ENCODE measurements at regions not wholly inside any gene's neighbourhood (a gene's known extent, or its start where the extent isn't known, plus 50 kb on each side); places are given as distances from the start of the nearest gene placed in this dataset.

- H3K27ac ChIP-seq (ENCODE audit: low read depth in 1 of 2, low read length in 2 of 2) = no peak overlapping the region
- H3K4me3 ChIP-seq (ENCODE audit: low read depth in 1 of 3, low read length in 3 of 3) = no peak overlapping the region
- H3K27me3 ChIP-seq (ENCODE audit: control insufficient read depth in 4 of 4, insufficient read depth in 4 of 4, low read length in 3 of 4) = no peaks in the 10 kb centered on the region
- no peaks in the 10 kb centered on the region for H3K9me3 ChIP-seq (ENCODE audit: control insufficient read depth in 4 of 4, low read length in 3 of 4)
- H3K9ac ChIP-seq (ENCODE audit: low read depth in 1 of 2, low read length in 2 of 2) = no peak overlapping the region
- peaks cover 0 to 3% (median 0%) of the 10 kb centered on the region in 4 donors for H3K36me3 ChIP-seq (ENCODE audit: control insufficient read depth in 4 of 4, insufficient read depth in 3 of 4, low read depth in 1 of 4, low read length in 3 of 4)
- WGBS = 94% methylated on average over 1 of the region's 1 CpG
- no peak for DNase-seq (ENCODE audit: low spot score)
- TF ChIP-seq HNF4G (IDR thresholded peaks at IDR 0.05) = no peak
- no peak for TF ChIP-seq FOXA1 (IDR thresholded peaks at IDR 0.05)
- no peak for TF ChIP-seq YY1 (IDR thresholded peaks at IDR 0.05)
- TF ChIP-seq SP1 (IDR thresholded peaks at IDR 0.05) = no peak
- H3K4me1 ChIP-seq (ENCODE audit: control insufficient read depth in 4 of 4, insufficient read depth in 4 of 4, low read length in 3 of 4) = no peaks in the 10 kb centered on the region
These were observed 77.4 kb upstream of the BLID start for GRCh38 chr11:122193457-122193856.

- H3K36me3 ChIP-seq (ENCODE audit: control insufficient read depth in 4 of 4, insufficient read depth in 3 of 4, low read depth in 1 of 4, low read length in 3 of 4) = peaks cover 0 to 3% (median 0%) of the 10 kb centered on the region in 4 donors
- no peaks in the 10 kb centered on the region for H3K4me1 ChIP-seq (ENCODE audit: control insufficient read depth in 4 of 4, insufficient read depth in 4 of 4, low read length in 3 of 4)
- no peak for DNase-seq (ENCODE audit: low spot score)
- H3K9me3 ChIP-seq (ENCODE audit: control insufficient read depth in 4 of 4, low read length in 3 of 4) = no peaks in the 10 kb centered on the region
- 81% methylated on average over 3 of the region's 3 CpGs for WGBS
- no peaks in the 10 kb centered on the region for H3K27me3 ChIP-seq (ENCODE audit: control insufficient read depth in 4 of 4, insufficient read depth in 4 of 4, low read length in 3 of 4)
- no peak overlapping the region for H3K27ac ChIP-seq (ENCODE audit: low read depth in 1 of 2, low read length in 2 of 2)
- TF ChIP-seq ATF3 (IDR thresholded peaks at IDR 0.05) (no peak), ZBTB33 (IDR thresholded peaks at IDR 0.05) (no peak)
- no peak overlapping the region for H3K4me3 ChIP-seq (ENCODE audit: low read depth in 1 of 3, low read length in 3 of 3)
- no peak overlapping the region for H3K9ac ChIP-seq (ENCODE audit: low read depth in 1 of 2, low read length in 2 of 2)
These were observed 76.7 kb upstream of the BLID start for GRCh38 chr11:122192634-122193255.

- Histone ChIP-seq H3K27me3 (ENCODE audit: control insufficient read depth in 4 of 4, insufficient read depth in 4 of 4, low read length in 3 of 4) (no peaks in the 10 kb centered on the region), H3K9me3 (ENCODE audit: control insufficient read depth in 4 of 4, low read length in 3 of 4) (peaks cover 0 to 6% (median under 1%) of the 10 kb centered on the region in 4 donors), H3K36me3 (ENCODE audit: control insufficient read depth in 4 of 4, insufficient read depth in 3 of 4, low read depth in 1 of 4, low read length in 3 of 4) (peaks cover 0 to 3% (median 0%) of the 10 kb centered on the region in 4 donors), H3K4me3 (ENCODE audit: low read depth in 1 of 3, low read length in 3 of 3) (no peak overlapping the region), H3K9ac (ENCODE audit: low read depth in 1 of 2, low read length in 2 of 2) (no peak overlapping the region), H3K4me1 (ENCODE audit: control insufficient read depth in 4 of 4, insufficient read depth in 4 of 4, low read length in 3 of 4) (no peaks in the 10 kb centered on the region), H3K27ac (ENCODE audit: low read depth in 1 of 2, low read length in 2 of 2) (no peak overlapping the region)
- WGBS = 88% methylated on average over 2 of the region's 2 CpGs
- DNase-seq (ENCODE audit: low spot score) = no peak
- no peak for TF ChIP-seq GABPA (IDR thresholded peaks at IDR 0.05 in 1 of 2, conservative IDR thresholded peaks at IDR 0.05 in 1 of 2)
These were observed 74.8 kb upstream of the BLID start for GRCh38 chr11:122190768-122191167.

- DNase-seq (ENCODE audit: low spot score) = no peak
- peak in 1 of 2 donors; percentile 23 for TF ChIP-seq JUND (IDR thresholded peaks at IDR 0.05)
- TF ChIP-seq TAF1 (conservative IDR thresholded peaks at IDR 0.05) = no peak
- Histone ChIP-seq H3K27me3 (ENCODE audit: control insufficient read depth in 4 of 4, insufficient read depth in 4 of 4, low read length in 3 of 4) (no peaks in the 10 kb centered on the region), H3K4me1 (ENCODE audit: control insufficient read depth in 4 of 4, insufficient read depth in 4 of 4, low read length in 3 of 4) (no peaks in the 10 kb centered on the region), H3K4me3 (ENCODE audit: low read depth in 1 of 3, low read length in 3 of 3) (no peak overlapping the region), H3K27ac (ENCODE audit: low read depth in 1 of 2, low read length in 2 of 2) (no peak overlapping the region), H3K36me3 (ENCODE audit: control insufficient read depth in 4 of 4, insufficient read depth in 3 of 4, low read depth in 1 of 4, low read length in 3 of 4) (peaks cover 0 to 3% (median 0%) of the 10 kb centered on the region in 4 donors), H3K9ac (ENCODE audit: low read depth in 1 of 2, low read length in 2 of 2) (no peak overlapping the region), H3K9me3 (ENCODE audit: control insufficient read depth in 4 of 4, low read length in 3 of 4) (peaks cover 0 to 6% (median under 1%) of the 10 kb centered on the region in 4 donors)
- 85% methylated on average over 2 of the region's 2 CpGs for WGBS
These were observed 73.2 kb upstream of the BLID start for GRCh38 chr11:122189229-122189628.
